Left renal cortex interstitium (tissue), 4 donors: ENCODE measurements at regions not wholly inside any gene's neighbourhood (a gene's known extent, or its start where the extent isn't known, plus 50 kb on each side); places are given as distances from the start of the nearest gene placed in this dataset.
A peak's percentile ranks its signal among the peaks of the same experiment; 100 is the strongest.
"Not testable (repeated sequence)": the region's sequence is repeated elsewhere in the genome, so short reads cannot be mapped to it uniquely, and the experiment has no call there.

ENCODE experiments used
- DNase-seq, 4 donors: peaks; one replicate each; pipeline ENCODE4 v3.0.0-alpha.2; 2013; ENCODE audit warnings: low read depth in 4 of 4, low spot score in 2 of 4, missing footprints in 1 of 4

GRCh38 chr13:95387733-95388207, 86.5 kb upstream of the ABCC4 start:
- DNase-seq, result no peak

GRCh38 chr13:95388420-95389079, 87.3 kb upstream of the ABCC4 start:
- DNase-seq, result no peak

- no peak for DNase-seq
Observed at GRCh38 chr13:95391362-95391761, 90.1 kb upstream of the ABCC4 start.

GRCh38 chr13:95391785-95392184, 90.5 kb upstream of the ABCC4 start:
- DNase-seq, result no peak

GRCh38 chr13:95392597-95392996, 91.3 kb upstream of the ABCC4 start:
- no peak for DNase-seq

GRCh38 chr13:95403349-95404140, 102.3 kb upstream of the ABCC4 start:
- no peak for DNase-seq

GRCh38 chr13:95404141-95404882, 103.1 kb upstream of the ABCC4 start:
- peak in 3 of 4 donors; percentile 68 to 79 (median 73) for DNase-seq

- no peak for DNase-seq
Observed at GRCh38 chr13:95406176-95406575, 104.9 kb upstream of the ABCC4 start.

- no peak for DNase-seq
Observed at GRCh38 chr13:95411428-95412040, 110.3 kb upstream of the ABCC4 start.

GRCh38 chr13:95418946-95419345, 117.7 kb upstream of the ABCC4 start:
- no peak for DNase-seq

GRCh38 chr13:95420501-95420900, 119.2 kb upstream of the ABCC4 start:
- no peak for DNase-seq

- no peak for DNase-seq
Observed at GRCh38 chr13:95426631-95427030, 125.4 kb upstream of the ABCC4 start.

- DNase-seq, result not testable (repeated sequence)
Observed at GRCh38 chr13:95430525-95430924, 122.0 kb upstream of the CLDN10 start.

- DNase-seq, result no peak
Observed at GRCh38 chr13:95432141-95432540, 120.4 kb upstream of the CLDN10 start.

GRCh38 chr13:95433537-95433936, 119.0 kb upstream of the CLDN10 start:
- DNase-seq, result no peak

GRCh38 chr13:95434111-95434510, 118.4 kb upstream of the CLDN10 start:
- no peak for DNase-seq

GRCh38 chr13:95437561-95437960, 115.0 kb upstream of the CLDN10 start:
- no peak for DNase-seq

- DNase-seq, result no peak
Observed at GRCh38 chr13:95438297-95438696, 114.2 kb upstream of the CLDN10 start.

- no peak for DNase-seq
Observed at GRCh38 chr13:95440441-95441088, 112.0 kb upstream of the CLDN10 start.

GRCh38 chr13:95441326-95441725, 111.2 kb upstream of the CLDN10 start:
- DNase-seq, result no peak
